DMS153 (cell line): ENCODE measurements at regions not wholly inside any gene's neighbourhood (a gene's known extent, or its start where the extent isn't known, plus 50 kb on each side); places are given as distances from the start of the nearest gene placed in this dataset.
"Not testable (repeated sequence)": the region's sequence is repeated elsewhere in the genome, so short reads cannot be mapped to it uniquely, and the experiment has no call there.

ENCODE experiments used
- DNase-seq: peaks from one replicate; lab custom pipeline; 2025; lab: John Stamatoyannopoulos, UW

- no peak for DNase-seq
Observed at GRCh38 chr9:29609282-29609681, 2036.0 kb upstream of the C9orf72 start.

- no peak for DNase-seq
Observed at GRCh38 chr9:29613773-29614172, 2040.5 kb upstream of the C9orf72 start.

- no peak for DNase-seq
Observed at GRCh38 chr9:29616844-29617243, 2043.6 kb upstream of the C9orf72 start.

- DNase-seq = no peak
Observed at GRCh38 chr9:29625292-29625731, 2052.0 kb upstream of the C9orf72 start.

GRCh38 chr9:29625931-29626330, 2052.7 kb upstream of the C9orf72 start:
- DNase-seq = no peak

DNA sequence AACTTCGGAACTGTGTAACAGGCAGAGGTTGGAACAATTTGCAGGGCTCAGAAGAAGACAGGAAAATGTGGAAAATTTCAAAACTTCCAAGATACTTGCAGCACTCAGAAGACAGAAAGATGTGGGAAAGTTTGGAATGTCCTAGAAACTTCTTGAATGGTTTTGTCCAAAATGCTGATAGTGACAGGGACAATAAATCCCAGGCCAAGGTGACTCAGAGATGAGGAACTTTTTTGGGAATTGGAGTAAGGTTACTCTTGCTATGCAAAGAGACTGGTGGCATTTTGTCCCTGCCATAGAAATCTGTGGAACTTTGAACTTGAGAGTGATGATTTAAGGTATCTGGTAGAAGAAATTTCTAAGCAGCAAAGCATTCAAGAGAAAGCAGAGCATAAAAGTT, 2055.6 kb upstream of the C9orf72 start:
- DNase-seq = not testable (repeated sequence)

DNA sequence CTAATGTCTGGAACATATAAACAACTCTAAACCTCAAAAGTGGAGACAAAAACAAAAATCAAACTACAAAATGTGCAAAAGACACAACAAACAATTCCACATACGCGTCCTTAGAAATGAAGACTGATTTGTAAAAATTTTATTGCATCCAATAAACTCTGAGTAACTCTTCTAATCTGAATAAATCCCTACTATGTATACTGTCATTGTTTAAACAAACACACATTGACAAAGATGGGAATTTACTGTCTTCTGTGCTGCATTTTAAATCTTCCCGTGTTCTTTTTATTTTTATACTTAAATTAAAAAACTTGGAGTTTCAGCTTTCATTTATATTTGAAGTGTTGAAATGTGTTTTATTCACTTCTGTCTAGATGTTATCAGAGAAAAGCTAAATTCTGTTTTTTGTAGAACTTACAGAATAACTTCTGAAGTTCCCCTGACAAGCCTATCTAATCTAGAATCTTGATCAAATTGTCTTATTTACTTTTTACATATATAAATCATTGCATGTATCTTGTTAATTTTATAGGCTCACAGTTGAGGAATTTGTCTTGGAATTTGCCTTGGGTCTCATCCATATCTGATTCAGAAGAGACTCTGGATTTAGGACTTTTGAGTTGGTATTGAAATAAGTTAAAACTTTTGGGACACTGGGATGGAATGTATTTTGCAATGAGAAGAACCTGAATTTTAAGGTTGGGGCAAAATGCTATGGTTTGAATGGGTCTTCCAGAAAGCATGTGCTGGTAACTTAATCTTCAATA, 2064.4 kb upstream of the C9orf72 start:
- no peak for DNase-seq

DNA sequence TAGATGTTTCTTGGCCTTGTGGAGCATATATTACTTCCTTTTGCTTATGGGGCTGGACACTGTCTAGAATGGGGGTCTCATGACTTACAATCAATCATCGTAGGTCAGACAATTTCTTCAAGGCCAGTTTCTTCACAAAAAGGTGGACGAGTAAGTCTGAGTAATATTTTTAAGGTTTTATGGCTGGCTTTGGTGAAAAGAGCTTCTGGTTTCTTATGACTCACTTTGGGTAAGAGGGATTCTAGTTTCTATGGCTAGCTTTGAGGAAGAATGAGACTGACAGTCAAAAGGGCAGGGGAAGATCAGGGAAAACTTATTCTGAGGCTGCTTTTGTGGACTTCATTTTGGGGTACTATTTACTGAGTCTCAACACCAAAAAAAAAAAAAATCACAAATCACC, 2067.2 kb upstream of the C9orf72 start:
- no peak for DNase-seq

GRCh38 chr9:29644514-29644913, 2071.2 kb upstream of the C9orf72 start:
- no peak for DNase-seq

- no peak for DNase-seq
Observed at GRCh38 chr9:29647451-29647850, 2074.2 kb upstream of the C9orf72 start.

GRCh38 chr9:29648132-29648531, 2074.9 kb upstream of the C9orf72 start:
- no peak for DNase-seq

DNA sequence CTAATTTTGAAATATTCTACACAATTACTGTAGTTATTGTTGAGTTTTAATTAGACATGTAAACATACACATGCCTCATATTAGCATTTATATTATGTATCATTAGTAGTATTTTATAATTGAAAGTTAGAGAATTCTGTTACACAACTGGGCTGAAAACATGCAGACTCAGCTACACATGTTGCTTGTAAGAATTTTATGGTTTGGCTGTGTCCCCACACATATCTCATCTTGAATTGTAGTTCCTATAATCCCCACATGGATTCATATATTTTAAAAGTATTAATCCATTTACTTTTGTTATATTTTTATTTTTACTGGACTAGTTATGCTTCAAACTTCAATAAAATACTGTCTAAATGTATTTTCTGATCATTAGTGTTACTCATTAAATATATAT, 2075.3 kb upstream of the C9orf72 start:
- no peak for DNase-seq

DNA sequence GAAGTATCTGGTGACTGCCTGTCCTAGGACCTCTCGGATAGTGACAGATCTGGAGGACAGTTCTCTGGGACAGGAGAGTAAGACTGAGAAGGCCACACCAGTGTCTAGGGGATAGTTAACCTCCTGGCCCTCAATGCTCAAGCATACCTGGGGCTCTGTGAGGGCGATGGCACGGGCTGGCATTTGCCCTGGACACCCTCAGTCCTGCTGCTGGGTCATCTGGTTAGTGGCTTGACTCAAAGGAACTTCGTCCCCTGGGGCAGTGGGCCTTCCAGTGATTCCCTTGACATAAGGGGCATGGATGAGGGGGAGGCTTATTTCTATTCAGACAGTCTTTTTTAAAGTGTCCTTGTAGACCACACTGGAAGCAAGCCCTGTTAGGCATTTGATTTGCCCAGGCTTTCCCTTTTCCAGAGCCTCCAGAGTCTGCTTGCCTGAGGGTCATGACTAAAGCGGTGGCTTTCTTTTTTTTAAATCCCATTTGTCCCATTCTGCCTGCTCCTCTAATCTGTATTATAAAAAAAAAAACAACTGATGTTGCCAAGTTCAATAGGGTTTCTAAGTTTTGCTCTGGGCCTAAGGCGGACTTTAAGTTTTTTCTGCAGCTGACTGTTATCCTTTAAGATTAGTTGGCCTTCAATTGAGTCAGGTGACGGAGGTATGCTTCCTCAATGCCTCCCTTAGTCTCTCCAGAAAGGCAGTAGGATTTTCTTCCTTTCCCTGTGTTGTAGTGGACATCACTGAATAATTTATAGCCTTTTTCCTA, 2083.5 kb upstream of the C9orf72 start:
- no peak for DNase-seq

GRCh38 chr9:29657821-29658220, 2084.5 kb upstream of the C9orf72 start:
- no peak for DNase-seq

GRCh38 chr9:29659014-29659413, 2085.7 kb upstream of the C9orf72 start:
- no peak for DNase-seq

- no peak for DNase-seq
Observed at GRCh38 chr9:29659736-29660135, 2086.5 kb upstream of the C9orf72 start.

DNA sequence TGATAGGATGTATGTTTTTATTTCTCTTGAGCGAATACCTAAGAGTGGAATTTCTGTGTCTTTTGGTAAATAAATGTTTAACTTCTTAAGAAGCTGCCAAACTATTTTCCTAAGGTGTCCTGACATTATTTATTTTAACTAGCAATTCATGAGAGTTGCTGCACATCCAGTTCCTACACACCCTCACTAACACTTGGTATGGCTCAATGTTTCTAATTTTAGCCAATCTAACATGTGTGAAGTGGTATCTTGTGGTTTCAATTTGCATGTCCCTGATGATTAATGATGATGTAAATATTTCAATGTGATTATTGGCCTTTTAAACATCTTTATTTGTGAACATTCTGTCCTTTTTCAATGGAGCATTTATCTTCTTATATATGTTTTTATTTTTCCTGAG, 2095.5 kb upstream of the C9orf72 start:
- no peak for DNase-seq

DNA sequence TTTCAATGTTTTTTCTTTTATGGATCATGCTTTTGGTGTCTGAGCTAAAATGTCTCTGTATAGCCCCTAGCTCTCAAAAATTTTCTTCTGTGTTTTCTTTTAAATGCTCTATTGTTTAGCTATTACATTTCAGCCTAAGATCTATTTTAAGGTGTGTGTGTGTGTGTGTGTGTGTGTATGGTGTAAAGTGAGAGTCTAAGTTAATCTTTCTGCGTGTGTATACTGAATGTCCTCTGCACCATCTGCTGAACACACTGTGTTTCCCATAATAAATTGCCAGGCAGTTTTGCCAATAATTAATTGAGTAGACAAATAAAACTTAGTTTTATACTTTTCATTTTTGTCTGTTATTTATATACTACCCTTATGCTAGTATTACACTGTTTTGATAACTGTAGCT, 2096.3 kb upstream of the C9orf72 start:
- no peak for DNase-seq

GRCh38 chr9:29685531-29685930, 2112.2 kb upstream of the C9orf72 start:
- no peak for DNase-seq

DNA sequence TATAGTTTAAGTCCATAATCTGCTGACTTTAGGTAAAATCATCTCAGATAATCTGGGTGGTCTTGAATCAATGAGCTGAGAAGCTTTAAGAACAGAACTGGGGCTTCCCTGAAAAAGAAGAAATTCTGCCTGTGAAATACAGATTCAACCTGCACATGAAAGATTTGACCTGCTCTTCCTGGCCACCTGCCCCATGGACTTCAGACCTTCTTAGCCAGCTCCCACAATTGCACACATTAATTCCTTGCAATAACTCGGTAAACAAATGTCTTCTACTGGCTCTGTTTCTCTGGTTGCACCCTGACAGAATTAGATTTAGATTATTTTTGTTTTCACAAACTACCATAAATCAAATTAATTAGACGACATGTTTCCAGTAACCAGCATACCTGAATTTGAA, 2117.9 kb upstream of the C9orf72 start:
- DNase-seq = no peak

GRCh38 chr9:29691758-29692407, 2118.6 kb upstream of the C9orf72 start:
- no peak for DNase-seq

- no peak for DNase-seq
Observed at GRCh38 chr9:29697011-29697410, 2123.7 kb upstream of the C9orf72 start.

DNA sequence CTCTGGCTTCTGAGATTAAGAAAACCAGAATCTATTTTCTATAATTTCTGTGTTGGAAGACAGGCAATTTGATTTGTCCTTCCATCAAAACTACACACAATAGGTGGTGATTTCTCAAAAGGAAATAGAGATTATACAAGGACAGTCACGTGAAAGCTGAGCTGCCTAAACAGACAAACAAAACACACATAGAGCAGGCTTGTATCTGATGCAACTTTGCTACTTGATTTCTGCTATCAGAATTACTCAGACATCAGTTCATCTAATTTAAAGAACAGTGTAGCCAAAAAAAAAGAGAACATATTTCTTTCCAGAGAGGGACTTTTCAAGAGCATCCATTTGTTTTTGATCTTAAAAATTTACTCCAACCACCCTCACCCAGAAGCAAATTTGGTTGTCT, 2128.3 kb upstream of the C9orf72 start:
- DNase-seq = no peak
